H1 (cell line): ENCODE measurements at regions not wholly inside any gene's neighbourhood (a gene's known extent, or its start where the extent isn't known, plus 50 kb on each side); places are given as distances from the start of the nearest gene placed in this dataset.

Source experiments
- CTCF ChIA-PET: fragments of 300-600 bp; sonication (Branson Sonifier 250); formaldehyde crosslinking; loops from one replicate; lab custom pipeline; 2021; ENCODE audit not compliant: partially characterized antibody; lab: Charles Lee
- POLR2A ChIA-PET: fragments of 300-600 bp; sonication (Branson Sonifier 250); formaldehyde crosslinking; loops from one replicate; lab custom pipeline; 2021; ENCODE audit warnings: inconsistent platforms; ENCODE audit not compliant: partially characterized antibody; lab: Charles Lee
- DNase-seq, 2 experiments: peaks; one replicate each; pipeline versions ENCODE4 v3.0.0 to v3.0.0-alpha.2; 2010 to 2022; ENCODE audit warnings: low spot score in 2 of 2, low read depth in 1 of 2, mixed read lengths in 1 of 2
- FAIRE-seq: peaks from 2 replicates; lab custom pipeline; 2011; peaks lifted over from hg19 to GRCh38; lab: Jason Lieb, UNC
- H2AFZ ChIP-seq: 2 replicates; pipeline ENCODE4 v1.8.1; 2012; ENCODE audit warnings: low read length, inconsistent platforms
- H2AK5ac ChIP-seq: 2 replicates; pipeline ENCODE4 v1.6.1; 2013; ENCODE audit warnings: low read depth, low read length
- H2BK120ac ChIP-seq: replicated peaks from 2 replicates; pipeline ENCODE3; 2013; ENCODE audit warnings: low read depth, low read length, inconsistent platforms
- H2BK12ac ChIP-seq: 2 replicates; pipeline ENCODE4 v1.6.1; 2013; ENCODE audit warnings: low read depth, low read length
- H2BK15ac ChIP-seq: 2 replicates; pipeline ENCODE4 v1.6.1; 2013; ENCODE audit warnings: low read length
- H2BK20ac ChIP-seq: 2 replicates; pipeline ENCODE4 v1.6.1; 2013; ENCODE audit warnings: low read length
- H2BK5ac ChIP-seq: 2 replicates; pipeline ENCODE4 v1.6.1; 2013; ENCODE audit warnings: low read depth, low read length
- H3K14ac ChIP-seq: 2 replicates; pipeline ENCODE4 v1.6.1; 2013; ENCODE audit warnings: inconsistent platforms; ENCODE audit not compliant: insufficient read length
- H3K18ac ChIP-seq: 2 replicates; pipeline ENCODE4 v1.6.1; 2013; ENCODE audit warnings: low read length; ENCODE audit errors: extremely low read depth
- H3K23ac ChIP-seq: 2 replicates; pipeline ENCODE4 v1.6.1; 2013; ENCODE audit warnings: inconsistent platforms; ENCODE audit not compliant: insufficient read length
- H3K23me2 ChIP-seq: 2 replicates; pipeline ENCODE4 v1.6.1; 2013; ENCODE audit warnings: low read depth, low read length
- H3K27ac ChIP-seq: 2 replicates; pipeline ENCODE4 v1.6.1; 2011; ENCODE audit warnings: low read depth, low read length, inconsistent platforms
- H3K27me3 ChIP-seq, 4 experiments: replicated peaks in 1 of 4; 1 replicate in 1 of 4; 2 replicates in 3 of 4; pipeline versions ENCODE4 v1.6.1 to v1.8.1; 2011 to 2013; ENCODE audit warnings: low read length in 3 of 4, mild to moderate bottlenecking in 3 of 4, inconsistent platforms in 2 of 4, mixed read lengths in 2 of 4, moderate library complexity in 1 of 4; ENCODE audit not compliant: control insufficient read depth in 3 of 4, insufficient read depth in 3 of 4; ENCODE audit errors: extremely low read depth in 1 of 4
- H3K36me3 ChIP-seq, 4 experiments: 2 replicates each; pipeline versions ENCODE4 v1.6.1 to v1.8.1; 2011 to 2013; ENCODE audit warnings: mild to moderate bottlenecking in 4 of 4, low read length in 3 of 4, moderate library complexity in 2 of 4, control low read depth in 1 of 4, inconsistent platforms in 1 of 4; ENCODE audit not compliant: insufficient read depth in 4 of 4, control insufficient read depth in 2 of 4
- H3K4ac ChIP-seq: replicated peaks from 2 replicates; pipeline ENCODE3; 2013; ENCODE audit warnings: low read length, low read depth, mixed read lengths, inconsistent platforms; ENCODE audit not compliant: insufficient read length
- H3K4me1 ChIP-seq, 4 experiments: replicated peaks in 1 of 4; 1 replicate in 1 of 4; 2 replicates in 3 of 4; pipeline versions ENCODE4 v1.6.1 to v1.8.1; 2011 to 2013; ENCODE audit warnings: low read length in 3 of 4, inconsistent platforms in 2 of 4, mixed read lengths in 1 of 4; ENCODE audit not compliant: insufficient read depth in 4 of 4, control insufficient read depth in 3 of 4
- H3K4me2 ChIP-seq, 2 experiments: 2 replicates each; pipeline versions ENCODE4 v1.6.1 to v1.8.1; 2011 to 2013; ENCODE audit warnings: low read depth in 2 of 2, low read length in 2 of 2, control low read depth in 1 of 2, inconsistent platforms in 1 of 2, mild to moderate bottlenecking in 1 of 2; ENCODE audit not compliant: insufficient read depth in 1 of 2
- H3K4me3 ChIP-seq, 4 experiments: fragments of 200-600, 300-600 bp in 1 of 4; sonication (generic), shearing (Covaris generic), sonication (Bioruptor Twin) in 1 of 4; 2 replicates each; pipeline versions ENCODE4 v1.5.1 to v1.8.1; 2011 to 2016; ENCODE audit warnings: low read length in 4 of 4, low read depth in 3 of 4, control low read depth in 2 of 4, inconsistent platforms in 2 of 4, mild to moderate bottlenecking in 2 of 4, mixed read lengths in 1 of 4, moderate library complexity in 1 of 4; ENCODE audit not compliant: insufficient read depth in 2 of 4; ENCODE audit errors: extremely low read depth in 1 of 4
- H3K56ac ChIP-seq: replicated peaks from 2 replicates; pipeline ENCODE3; 2013; ENCODE audit warnings: low read depth, mild to moderate bottlenecking, mixed read lengths, low read length, inconsistent platforms; ENCODE audit not compliant: insufficient read length
- H3K79me1 ChIP-seq: 2 replicates; pipeline ENCODE4 v1.6.1; 2013; ENCODE audit warnings: low read depth, low read length, control low read depth
- H3K79me2 ChIP-seq, 2 experiments: 2 replicates each; pipeline versions ENCODE4 v1.6.1 to v1.8.1; 2012 to 2013; ENCODE audit warnings: low read length in 2 of 2, mild to moderate bottlenecking in 2 of 2, inconsistent platforms in 1 of 2; ENCODE audit not compliant: insufficient read depth in 2 of 2, control insufficient read depth in 1 of 2
- H3K9ac ChIP-seq, 4 experiments: replicated peaks in 1 of 4; 1 replicate in 1 of 4; 2 replicates in 3 of 4; pipeline versions ENCODE4 v1.6.1 to v1.8.1; 2011 to 2013; ENCODE audit warnings: low read depth in 3 of 4, low read length in 3 of 4, control low read depth in 2 of 4, mild to moderate bottlenecking in 2 of 4, moderate library complexity in 2 of 4, inconsistent platforms in 1 of 4; ENCODE audit errors: extremely low read depth in 1 of 4
- H3K9me3 ChIP-seq, 2 experiments: 2 replicates each; pipeline versions ENCODE4 v1.6.1 to v1.8.1; 2012 to 2013; ENCODE audit warnings: mild to moderate bottlenecking in 2 of 2, moderate library complexity in 2 of 2, control low read depth in 1 of 2, inconsistent platforms in 1 of 2, low read depth in 1 of 2, low read length in 1 of 2, mixed read lengths in 1 of 2; ENCODE audit not compliant: insufficient read depth in 2 of 2
- H4K20me1 ChIP-seq, 2 experiments: replicated peaks in 1 of 2; 2 replicates each; pipeline versions ENCODE3 to v1.8.1; 2011 to 2013; ENCODE audit warnings: inconsistent platforms in 2 of 2, low read length in 2 of 2, mild to moderate bottlenecking in 1 of 2; ENCODE audit not compliant: insufficient read depth in 2 of 2, control insufficient read depth in 1 of 2
- H4K5ac ChIP-seq: 2 replicates; pipeline ENCODE4 v1.6.1; 2013; ENCODE audit warnings: low read length, low read depth, mixed read lengths, inconsistent platforms; ENCODE audit not compliant: insufficient read length
- H4K8ac ChIP-seq: 2 replicates; pipeline ENCODE4 v1.8.0; 2013; ENCODE audit warnings: mild to moderate bottlenecking, moderate library complexity, low read length, inconsistent platforms; ENCODE audit not compliant: insufficient read depth; ENCODE audit errors: extremely low read depth
- H4K91ac ChIP-seq: replicated peaks from 2 replicates; pipeline ENCODE3; 2013; ENCODE audit warnings: low read length, mixed read lengths, inconsistent platforms; ENCODE audit not compliant: insufficient read length
- MAFK ChIP-seq: IDR thresholded peaks from 2 replicates; pipeline ENCODE4 v1.6.1; 2012; ENCODE audit warnings: low read depth, mild to moderate bottlenecking, improper control_type of control experiment, low read length
- WGBS, 2 experiments: shearing (Covaris generic) in 1 of 2; methylation state at CpG; one replicate each; pipeline versions ENCODE4 v1.1.6 to v1.1.7; 2013 to 2015; ENCODE audit warnings: low lambda C conversion rate in 2 of 2, mixed read lengths in 2 of 2, inconsistent platforms in 1 of 2, low coverage in 1 of 2, missing lambda C conversion rate in 1 of 2; ENCODE audit not compliant: insufficient replicate concordance in 2 of 2, insufficient coverage in 1 of 2, insufficient read length in 1 of 2; ENCODE audit errors: extremely low coverage in 1 of 2, missing lambda C conversion rate in 1 of 2; 5-methylcytosine and 5-hydroxymethylcytosine counted together

- no peak overlapping the region for H3K4ac ChIP-seq
- no peak overlapping the region for H3K27ac ChIP-seq
- no peak overlapping the region for H3K18ac ChIP-seq
- FAIRE-seq = no peak
- CTCF ChIA-PET = no interaction called here
- no peak overlapping the region for H3K9ac ChIP-seq
- H3K4me2 ChIP-seq = no peak overlapping the region
- no peak for DNase-seq
- POLR2A ChIA-PET = no interaction called here
- H3K4me3 ChIP-seq = no peak overlapping the region
- 89% methylated on average over 2 of the region's 2 CpGs; no CpG with 5 or more reads in 1 of the 2 experiments for whole genome bisulfite sequencing, 2 experiments
- H3K14ac ChIP-seq = no peak overlapping the region
- H2BK5ac ChIP-seq = no peak overlapping the region
- H3K79me2 ChIP-seq = no peaks in the 10 kb centered on the region
- no peaks in the 10 kb centered on the region for H3K36me3 ChIP-seq
- no peaks in the 10 kb centered on the region for H4K20me1 ChIP-seq
- no peaks in the 10 kb centered on the region for H3K9me3 ChIP-seq
- H4K8ac ChIP-seq = no peak overlapping the region
- no peaks in the 10 kb centered on the region for H3K79me1 ChIP-seq
- H3K4me1 ChIP-seq = peaks cover 0 to 8% (median 0%) of the 10 kb centered on the region in 4 experiments; a peak in 1 of 7 replicates
- no peak overlapping the region for H3K23ac ChIP-seq
- H2BK12ac ChIP-seq = no peak overlapping the region
- H3K27me3 ChIP-seq = no peaks in the 10 kb centered on the region
- H4K5ac ChIP-seq = no peak overlapping the region
- H3K56ac ChIP-seq = no peak overlapping the region
- H2BK120ac ChIP-seq = no peak overlapping the region
- no peak overlapping the region for H2BK15ac ChIP-seq
- H2AK5ac ChIP-seq = no peak overlapping the region
- no peaks in the 10 kb centered on the region for H3K23me2 ChIP-seq
- H4K91ac ChIP-seq = no peak overlapping the region
- no peak overlapping the region for H2AFZ ChIP-seq
- H2BK20ac ChIP-seq = no peak overlapping the region
- TF ChIP-seq MAFK = no peak
- TF ChIP-seq, all 59 proteins: peak for 0
Measured at GRCh38 chr3:180250172-180250571, 213.4 kb upstream of the PEX5L start.
